Effector memory CD4-positive, alpha-beta T cell (primary cell): ENCODE measurements at regions not wholly inside any gene's neighbourhood (a gene's known extent, or its start where the extent isn't known, plus 50 kb on each side); places are given as distances from the start of the nearest gene placed in this dataset.
"Not testable (repeated sequence)": the region's sequence is repeated elsewhere in the genome, so short reads cannot be mapped to it uniquely, and the experiment has no call there.

Experiments
- DNase-seq, 3 donors: peaks; one replicate each; pipeline ENCODE4 v3.0.0-alpha.2; 2020
- H3K27ac ChIP-seq: 2 replicates; pipeline ENCODE4 v1.7.0; 2013; ENCODE audit warnings: mild to moderate bottlenecking, low read length, moderate library complexity; ENCODE audit not compliant: insufficient read depth, poor library complexity, severe bottlenecking
- H3K27me3 ChIP-seq: replicated peaks from 2 replicates; pipeline ENCODE4 v1.7.0; 2013; ENCODE audit warnings: mild to moderate bottlenecking, low read length; ENCODE audit not compliant: insufficient read depth, control insufficient read depth, poor library complexity, severe bottlenecking
- H3K36me3 ChIP-seq: 2 replicates; pipeline ENCODE4 v1.7.0; 2013; ENCODE audit warnings: mild to moderate bottlenecking, low read length, moderate library complexity; ENCODE audit not compliant: control insufficient read depth, insufficient read depth
- H3K4me1 ChIP-seq: 2 replicates; pipeline ENCODE4 v1.7.0; 2013; ENCODE audit warnings: low read length, mild to moderate bottlenecking; ENCODE audit not compliant: control insufficient read depth, insufficient read depth, poor library complexity, severe bottlenecking
- H3K4me3 ChIP-seq: 2 replicates; pipeline ENCODE4 v1.7.0; 2013; ENCODE audit warnings: low read length, low read depth, mild to moderate bottlenecking; ENCODE audit not compliant: insufficient read depth, poor library complexity, severe bottlenecking
- H3K9me3 ChIP-seq: 2 replicates; pipeline ENCODE4 v1.7.0; 2013; ENCODE audit warnings: mild to moderate bottlenecking, low read length, moderate library complexity; ENCODE audit not compliant: control insufficient read depth

- not testable (repeated sequence) for H3K27me3 ChIP-seq, H3K36me3 ChIP-seq
These were observed 121.9 kb upstream of the LSM14A start for GRCh38 chr19:34050430-34050829.

DNA sequence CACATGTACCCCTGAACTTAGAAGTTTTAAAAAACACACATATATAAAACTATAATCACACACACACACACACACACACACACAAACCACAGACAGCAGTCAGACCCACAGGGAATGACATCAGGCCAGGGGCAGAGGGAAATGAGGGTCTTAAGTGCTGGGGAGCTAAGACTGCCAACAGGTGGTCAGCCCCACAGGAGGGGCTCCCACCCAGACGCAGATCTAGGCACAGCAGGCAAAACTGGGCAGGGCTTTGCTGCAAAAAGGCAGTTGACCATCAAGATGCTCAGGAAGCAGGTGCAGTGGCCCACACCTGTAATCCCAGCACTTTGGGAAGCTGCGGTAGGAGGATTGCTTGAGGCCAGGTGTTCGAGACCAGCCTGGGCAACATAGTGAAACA, 121.0 kb upstream of the LSM14A start:
- no peak overlapping the region for H3K4me3 ChIP-seq
- H3K9me3 ChIP-seq: no peaks in the 10 kb centered on the region
- H3K36me3 ChIP-seq: no peaks in the 10 kb centered on the region
- H3K27me3 ChIP-seq: no peaks in the 10 kb centered on the region
- H3K27ac ChIP-seq: no peak overlapping the region
- no peak for DNase-seq
- H3K4me1 ChIP-seq: no peaks in the 10 kb centered on the region

More at GRCh38 chr19:34050430-34050829, 121.9 kb upstream of the LSM14A start:
- not testable (repeated sequence) for DNase-seq, H3K4me1 ChIP-seq, H3K27ac ChIP-seq, H3K4me3 ChIP-seq, H3K9me3 ChIP-seq

- no peak overlapping the region for H3K27ac ChIP-seq
- H3K4me3 ChIP-seq: no peak overlapping the region
- H3K4me1 ChIP-seq: no peaks in the 10 kb centered on the region
- DNase-seq: no peak
- H3K27me3 ChIP-seq: no peaks in the 10 kb centered on the region
- H3K9me3 ChIP-seq: no peaks in the 10 kb centered on the region
- H3K36me3 ChIP-seq: no peaks in the 10 kb centered on the region
These were observed 115.1 kb upstream of the LSM14A start for GRCh38 chr19:34057155-34057554.

DNA sequence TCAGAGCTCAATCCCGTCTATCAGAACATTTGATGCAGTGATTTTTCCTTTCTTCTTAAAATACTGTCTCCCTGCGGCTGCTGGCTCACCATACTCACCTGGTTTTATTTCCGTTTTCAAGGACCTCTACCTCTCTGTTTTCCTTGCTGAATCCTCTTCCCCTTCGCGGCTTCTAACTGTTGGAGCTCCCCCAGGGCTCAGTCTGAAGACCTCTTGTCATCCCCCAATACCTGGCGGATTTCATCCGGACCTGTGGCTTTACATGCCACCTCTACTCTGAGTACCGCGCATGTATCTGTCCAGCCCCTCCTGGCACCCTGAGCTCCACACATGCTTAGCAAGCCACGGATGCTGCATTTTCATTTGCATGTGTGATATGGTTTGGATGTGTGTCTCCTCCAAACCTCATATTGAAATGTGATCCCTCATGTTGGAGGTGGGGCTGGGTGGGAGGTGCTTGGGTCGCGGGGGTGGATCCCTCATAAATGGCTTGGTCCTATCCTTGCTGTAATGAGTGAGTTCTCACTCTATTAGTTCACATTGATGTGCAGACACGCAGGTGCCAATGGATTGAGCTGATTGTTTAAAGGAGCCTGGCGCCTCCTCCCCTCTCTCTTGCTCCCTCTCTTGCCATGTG, 106.2 kb upstream of the LSM14A start:
- DNase-seq: no peak
- H3K4me1 ChIP-seq: no peaks in the 10 kb centered on the region
- H3K36me3 ChIP-seq: no peaks in the 10 kb centered on the region
- H3K27ac ChIP-seq: no peak overlapping the region
- no peak overlapping the region for H3K4me3 ChIP-seq
- no peaks in the 10 kb centered on the region for H3K9me3 ChIP-seq
- peaks cover 8% of the 10 kb centered on the region for H3K27me3 ChIP-seq

- no peak overlapping the region for H3K27ac ChIP-seq
- no peak for DNase-seq
These were observed 104.4 kb upstream of the LSM14A start for GRCh38 chr19:34067861-34068271.

GRCh38 chr19:34075661-34076091, 96.6 kb upstream of the LSM14A start:
- no peak overlapping the region for H3K4me3 ChIP-seq
- peaks cover 3% of the 10 kb centered on the region for H3K27me3 ChIP-seq
- DNase-seq: no peak
- H3K4me1 ChIP-seq: no peaks in the 10 kb centered on the region
- H3K27ac ChIP-seq: no peak overlapping the region
- H3K36me3 ChIP-seq: no peaks in the 10 kb centered on the region
- no peaks in the 10 kb centered on the region for H3K9me3 ChIP-seq

More at GRCh38 chr19:34067861-34068271, 104.4 kb upstream of the LSM14A start:
- peaks cover 8% of the 10 kb centered on the region for H3K27me3 ChIP-seq
- H3K4me1 ChIP-seq: no peaks in the 10 kb centered on the region
- H3K4me3 ChIP-seq: no peak overlapping the region
- no peaks in the 10 kb centered on the region for H3K36me3 ChIP-seq
- no peaks in the 10 kb centered on the region for H3K9me3 ChIP-seq

DNA sequence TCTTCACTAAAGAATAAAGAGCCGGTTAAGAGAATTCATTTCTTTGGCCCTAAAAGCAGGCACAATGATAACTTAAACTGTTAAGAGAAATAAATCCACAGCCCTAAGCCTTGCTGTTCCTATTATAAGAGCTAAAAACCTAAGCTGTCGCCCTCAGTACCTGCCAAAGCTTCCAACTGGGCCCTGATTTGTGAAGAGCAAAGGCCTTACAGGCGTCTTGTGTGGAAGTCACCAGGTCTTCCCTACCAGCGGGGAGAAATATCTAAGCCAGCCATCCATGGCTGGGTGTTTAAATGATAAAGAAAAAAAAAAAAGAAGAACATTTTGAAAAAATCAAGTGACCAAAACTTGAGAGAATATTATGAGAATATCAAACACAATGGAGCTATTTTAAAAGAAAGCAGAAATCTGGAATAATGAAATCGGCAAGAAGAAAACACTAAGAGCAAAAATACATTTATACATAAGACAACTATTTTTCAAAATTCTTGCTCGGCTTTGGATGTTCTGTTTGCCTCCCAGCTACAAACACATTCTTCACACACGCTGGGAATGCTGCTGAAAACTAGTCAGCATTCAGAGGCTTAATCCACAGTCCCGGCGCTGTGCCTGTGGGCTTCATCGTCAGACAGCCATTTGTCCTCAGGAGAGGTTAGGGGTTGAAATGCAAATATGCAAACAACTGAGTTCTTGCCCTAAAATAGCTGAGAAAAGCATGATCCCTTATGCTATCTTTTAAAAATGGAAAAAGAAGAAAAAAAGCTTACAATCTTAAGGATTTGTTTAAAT, 89.8 kb upstream of the LSM14A start:
- Histone ChIP-seq H3K9me3 (no peaks in the 10 kb centered on the region), H3K4me3 (no peak overlapping the region), H3K4me1 (no peaks in the 10 kb centered on the region), H3K36me3 (no peaks in the 10 kb centered on the region), H3K27me3 (no peaks in the 10 kb centered on the region), H3K27ac (no peak overlapping the region)
- DNase-seq: no peak

GRCh38 chr19:34084396-34085145, 87.7 kb upstream of the LSM14A start:
- Histone ChIP-seq H3K27me3 (no peaks in the 10 kb centered on the region), H3K36me3 (no peaks in the 10 kb centered on the region), H3K4me1 (no peaks in the 10 kb centered on the region), H3K4me3 (no peak overlapping the region), H3K9me3 (no peaks in the 10 kb centered on the region), H3K27ac (no peak overlapping the region)
- DNase-seq: no peak

- Histone ChIP-seq H3K4me1 (no peaks in the 10 kb centered on the region), H3K27ac (no peak overlapping the region), H3K27me3 (no peaks in the 10 kb centered on the region), H3K9me3 (no peaks in the 10 kb centered on the region), H3K4me3 (no peak overlapping the region), H3K36me3 (no peaks in the 10 kb centered on the region)
- DNase-seq: no peak
These were observed 87.0 kb upstream of the LSM14A start for GRCh38 chr19:34085336-34085735.

DNA sequence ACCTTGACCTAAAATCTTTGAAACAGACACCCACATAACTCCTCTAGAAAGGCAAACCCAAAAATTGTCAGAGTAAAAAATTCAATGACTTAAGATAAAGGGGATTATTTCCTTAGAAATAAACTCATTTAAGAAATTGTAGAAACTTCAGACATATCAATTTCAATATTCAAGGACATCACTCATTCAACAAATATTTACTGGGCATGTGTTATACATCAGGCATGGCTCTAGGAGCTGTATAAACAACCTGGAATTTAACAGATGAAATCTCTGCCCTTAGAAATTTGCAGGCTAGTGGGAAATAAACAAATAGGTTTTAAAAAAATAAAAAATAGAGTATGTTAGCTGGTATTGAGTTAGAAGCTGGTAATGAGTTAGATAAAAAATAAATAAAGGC, 84.0 kb upstream of the LSM14A start:
- Histone ChIP-seq H3K36me3 (no peaks in the 10 kb centered on the region), H3K4me1 (no peaks in the 10 kb centered on the region), H3K27ac (no peak overlapping the region), H3K4me3 (no peak overlapping the region), H3K27me3 (no peaks in the 10 kb centered on the region), H3K9me3 (no peaks in the 10 kb centered on the region)
- DNase-seq: no peak
